GM19372 (cell line): ENCODE measurements at regions not wholly inside any gene's neighbourhood (a gene's known extent, or its start where the extent isn't known, plus 50 kb on each side); places are given as distances from the start of the nearest gene placed in this dataset.

Experiments
- ATAC-seq: cut with Tn5 transposase; IDR thresholded peaks from one replicate; pipeline ENCODE4 v1.9.1; 2021; ENCODE audit warnings: mild to moderate bottlenecking, low read depth, moderate library complexity; ENCODE audit not compliant: unreplicated experiment

DNA sequence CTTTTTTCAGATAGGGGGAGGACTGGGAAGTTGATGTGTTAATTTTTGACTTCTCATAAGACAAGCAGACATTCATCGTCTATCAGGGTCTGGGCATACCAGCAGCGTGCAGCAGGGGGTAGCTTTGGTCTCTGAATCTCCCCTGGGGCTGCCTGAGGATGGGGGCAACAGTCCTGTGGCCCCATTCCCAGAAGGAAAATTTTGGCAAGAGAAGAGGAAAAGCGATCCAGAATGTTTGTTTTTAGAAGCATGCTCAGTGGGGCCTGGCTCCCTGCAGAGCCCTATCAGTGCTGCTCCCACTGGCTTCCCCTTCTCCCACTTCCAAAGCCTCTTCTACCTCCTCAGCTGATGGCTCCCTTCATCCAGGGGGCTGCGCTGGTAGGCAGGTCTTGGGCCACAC lies 194.8 kb upstream of the IL12B start:
- ATAC-seq: no peak

GRCh38 chr5:159527546-159528254 lies 197.4 kb upstream of the IL12B start:
- ATAC-seq: no peak

DNA sequence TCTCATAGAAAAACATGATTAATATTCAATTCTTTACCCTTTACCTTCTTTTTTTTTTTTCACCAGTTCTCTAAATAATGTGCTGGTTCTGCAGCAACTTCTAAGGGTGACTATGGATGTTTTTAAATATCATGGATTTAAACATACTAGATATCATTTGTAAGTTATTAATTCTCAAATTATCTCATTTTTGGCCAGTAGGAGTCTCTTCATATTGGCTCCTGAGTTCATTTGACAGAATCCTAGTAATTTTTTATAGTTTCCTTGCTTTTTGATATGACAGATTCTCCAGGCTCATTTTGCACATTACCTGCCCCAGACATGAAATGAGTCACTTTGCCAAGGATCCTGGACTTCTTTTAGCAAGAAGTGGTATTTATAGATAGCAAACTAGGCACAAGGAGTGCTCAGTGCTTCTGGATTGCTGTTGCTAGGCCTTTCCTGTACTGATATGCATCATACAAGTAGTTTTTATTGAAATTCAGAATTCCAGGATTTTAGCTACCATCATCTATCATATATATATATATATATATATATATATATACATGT lies 201.3 kb upstream of the IL12B start:
- no peak for ATAC-seq

DNA sequence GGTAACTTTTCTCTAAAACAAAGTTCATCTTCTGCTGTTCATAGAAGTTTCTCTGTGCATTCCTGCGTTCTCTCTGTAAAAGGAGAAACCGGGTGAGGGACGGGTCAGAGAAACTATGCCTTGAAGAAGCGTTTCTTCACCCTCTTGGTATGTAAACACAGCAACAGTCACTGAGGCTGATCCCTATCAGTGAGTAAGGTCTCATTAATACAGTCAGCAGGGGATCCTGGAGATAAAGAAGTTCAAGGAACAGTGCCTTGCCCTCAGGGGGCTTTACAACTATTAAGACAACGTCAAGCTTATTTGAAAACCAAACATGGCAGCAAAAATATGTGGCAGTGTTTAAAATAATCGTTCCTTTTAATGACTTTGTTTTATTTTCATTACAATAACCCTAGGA lies 202.9 kb upstream of the IL12B start:
- no peak for ATAC-seq

GRCh38 chr5:159536166-159536565 lies 205.9 kb upstream of the IL12B start:
- ATAC-seq: no peak

DNA sequence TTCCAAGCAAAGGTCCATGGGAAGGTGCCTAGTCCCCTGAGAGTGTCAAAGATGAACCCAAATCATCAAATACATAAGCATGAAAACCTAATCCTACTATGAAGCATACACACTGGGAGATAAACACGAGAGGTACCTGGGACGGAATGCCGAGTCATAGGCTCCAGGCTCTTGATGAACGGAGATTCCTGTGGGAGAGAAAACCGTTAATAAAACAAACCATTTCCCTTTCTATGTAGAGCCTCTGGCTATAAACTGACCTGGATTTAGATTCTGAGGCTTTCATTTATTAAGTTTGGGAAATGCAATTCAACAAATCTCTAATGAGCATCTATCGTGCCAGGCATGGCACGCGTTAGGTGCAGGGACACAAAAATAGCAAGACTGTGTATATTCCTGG lies 206.4 kb upstream of the IL12B start:
- ATAC-seq: no peak

DNA sequence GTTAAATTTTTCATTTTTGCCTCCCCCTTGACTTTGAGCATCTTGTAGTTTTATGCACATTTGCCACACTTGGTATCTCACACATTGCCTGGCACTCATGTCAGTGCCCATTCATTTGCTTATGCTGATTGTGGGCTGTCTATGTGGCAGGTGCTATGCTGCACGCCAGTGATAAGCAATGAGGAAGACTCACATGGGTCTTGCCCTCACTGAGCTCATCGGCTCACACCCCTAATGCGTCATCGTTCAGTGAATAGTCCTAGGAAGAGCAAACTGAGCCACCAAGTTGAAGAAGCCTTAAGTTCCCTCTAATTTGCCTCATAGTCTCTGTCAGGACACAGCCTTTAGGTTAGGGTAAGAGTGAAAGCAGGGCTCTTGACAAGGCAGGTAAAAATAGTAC lies 209.4 kb upstream of the IL12B start:
- no peak for ATAC-seq

DNA sequence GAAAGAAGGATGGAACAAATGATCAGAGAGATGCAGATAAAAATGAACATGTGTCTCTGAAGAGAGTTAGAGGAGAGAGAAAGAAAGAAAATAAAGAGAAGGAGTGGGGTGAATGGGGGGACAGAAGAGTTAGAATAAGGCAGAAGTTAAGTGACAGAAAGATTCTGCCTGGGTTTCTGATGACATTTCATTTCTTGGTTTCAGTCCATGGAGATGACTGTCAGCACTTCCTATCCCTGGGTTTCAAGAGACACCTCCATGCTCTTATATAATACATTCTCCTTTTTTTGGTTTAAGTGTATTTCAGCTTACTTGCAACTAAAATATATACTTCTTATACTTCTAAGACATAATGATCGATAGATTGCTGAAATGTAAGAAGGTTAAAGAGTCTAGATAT lies 213.0 kb upstream of the IL12B start:
- no peak for ATAC-seq

GRCh38 chr5:159545156-159545555 lies 214.9 kb upstream of the IL12B start:
- ATAC-seq: no peak

DNA sequence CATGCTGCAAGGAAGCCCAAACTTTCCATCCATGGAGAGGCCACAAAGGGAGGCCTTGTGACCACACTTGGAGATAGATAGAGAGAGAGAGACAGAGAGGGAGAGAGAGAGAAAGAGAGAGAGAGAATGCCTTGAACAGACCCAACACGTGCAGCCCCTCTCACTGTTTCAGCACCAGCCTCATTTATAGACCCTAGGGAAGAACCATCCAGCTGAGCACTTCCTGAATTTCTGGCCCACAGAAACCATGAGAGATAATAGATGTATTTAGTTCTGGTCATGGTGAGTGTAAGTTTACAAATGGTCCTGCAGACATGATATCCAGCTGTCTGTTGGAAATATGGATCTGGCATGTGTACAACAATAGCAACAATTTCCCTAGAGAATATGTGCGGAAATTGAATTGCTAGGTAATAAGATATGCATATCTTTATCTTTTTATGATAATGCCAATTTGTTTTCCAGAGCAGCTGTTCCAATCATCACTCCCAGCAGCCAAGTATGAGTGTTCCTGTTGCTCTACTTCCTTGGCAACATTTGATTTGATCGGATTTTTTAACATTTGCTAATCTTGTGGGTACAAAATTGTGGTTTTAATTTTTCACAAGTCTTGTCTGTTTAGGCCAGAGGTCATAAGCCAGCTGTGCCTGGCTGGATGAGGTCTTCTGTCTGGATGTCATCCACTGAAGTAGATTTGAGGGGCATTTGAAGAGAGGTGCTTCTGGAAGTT lies 217.3 kb upstream of the IL12B start:
- no peak for ATAC-seq

DNA sequence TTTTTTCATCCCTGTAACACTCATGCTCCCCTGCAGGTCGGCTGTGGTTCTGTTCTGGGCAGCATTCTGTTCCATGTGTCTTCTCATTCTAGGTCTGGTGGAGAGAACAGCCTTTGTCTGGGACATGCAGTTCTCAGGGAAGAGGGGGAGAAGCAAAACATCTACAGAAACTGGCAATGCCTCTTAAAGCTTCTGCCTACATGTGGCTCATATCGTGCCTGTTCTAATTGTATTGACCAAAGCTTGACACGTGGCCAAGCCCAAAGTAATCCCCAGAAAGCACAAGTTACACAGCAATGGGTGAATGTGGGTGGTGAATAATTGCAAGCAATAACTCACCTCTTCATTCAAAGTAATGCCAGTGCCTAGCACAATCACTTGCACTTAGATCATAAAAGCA lies 218.2 kb upstream of the IL12B start:
- ATAC-seq: no peak

DNA sequence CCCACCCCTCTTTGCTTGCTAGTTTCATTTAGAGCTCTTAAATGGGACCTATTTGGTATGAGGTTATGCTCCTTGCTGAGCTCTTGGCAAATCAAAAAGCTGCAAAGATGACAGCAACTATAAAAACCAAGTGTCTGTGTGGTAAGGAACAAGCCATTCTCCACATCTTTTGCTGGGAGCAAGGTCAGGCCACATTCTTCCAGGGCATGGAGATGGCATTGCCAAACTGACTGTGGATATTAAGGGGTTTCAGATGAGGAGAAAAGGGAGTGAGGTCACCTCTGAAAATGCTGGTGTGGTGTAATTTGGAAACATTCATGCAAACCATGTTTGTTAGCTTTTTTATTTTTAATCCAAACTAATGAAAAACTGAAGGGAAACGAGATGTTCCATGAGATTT lies 218.8 kb upstream of the IL12B start:
- ATAC-seq: no peak

- no peak for ATAC-seq
Observed at GRCh38 chr5:159550951-159551350, 220.7 kb upstream of the IL12B start.

DNA sequence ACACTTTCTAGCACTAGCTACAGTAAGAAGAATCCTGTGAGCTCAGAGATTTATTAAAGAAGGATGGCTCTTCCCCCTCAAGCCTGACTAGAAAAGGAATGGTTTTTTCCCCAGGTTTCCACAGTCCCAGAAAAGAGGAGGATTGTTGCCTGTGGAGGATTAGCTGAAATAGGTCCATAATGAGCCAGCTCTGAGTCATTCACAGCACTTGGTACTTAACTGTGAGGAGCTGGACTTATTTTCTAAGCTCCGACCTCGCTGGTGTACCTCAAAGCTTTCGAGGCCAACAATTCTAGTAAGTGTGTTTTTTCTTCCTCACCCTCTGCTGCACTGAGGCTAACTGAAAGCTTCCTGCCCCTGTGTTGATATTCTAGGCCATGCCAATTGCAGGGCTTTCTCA lies 222.5 kb upstream of the IL12B start:
- no peak for ATAC-seq

DNA sequence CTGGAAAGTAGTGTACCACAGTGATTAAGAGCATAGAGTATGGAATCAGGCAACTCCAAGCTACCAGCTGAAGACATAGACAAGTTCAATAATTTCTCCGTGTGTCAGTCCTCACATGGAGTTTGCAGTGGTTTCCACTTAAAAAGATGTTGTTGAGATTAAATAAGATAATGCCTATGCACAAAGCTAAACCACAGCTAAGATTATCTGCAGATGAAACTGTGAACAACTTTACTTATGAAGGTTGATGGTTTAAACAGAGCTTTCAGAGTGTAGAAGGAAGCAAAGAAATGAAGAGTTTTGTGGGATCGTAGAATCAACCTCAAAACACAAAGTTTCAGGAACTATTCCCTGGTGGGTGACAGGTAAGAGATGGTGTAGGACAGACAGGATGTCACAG lies 223.5 kb upstream of the IL12B start:
- ATAC-seq: no peak

- ATAC-seq: no peak
Observed at GRCh38 chr5:159555084-159555483, 224.8 kb upstream of the IL12B start.

- no peak for ATAC-seq
Observed at GRCh38 chr5:159559337-159559736, 229.1 kb upstream of the IL12B start.

DNA sequence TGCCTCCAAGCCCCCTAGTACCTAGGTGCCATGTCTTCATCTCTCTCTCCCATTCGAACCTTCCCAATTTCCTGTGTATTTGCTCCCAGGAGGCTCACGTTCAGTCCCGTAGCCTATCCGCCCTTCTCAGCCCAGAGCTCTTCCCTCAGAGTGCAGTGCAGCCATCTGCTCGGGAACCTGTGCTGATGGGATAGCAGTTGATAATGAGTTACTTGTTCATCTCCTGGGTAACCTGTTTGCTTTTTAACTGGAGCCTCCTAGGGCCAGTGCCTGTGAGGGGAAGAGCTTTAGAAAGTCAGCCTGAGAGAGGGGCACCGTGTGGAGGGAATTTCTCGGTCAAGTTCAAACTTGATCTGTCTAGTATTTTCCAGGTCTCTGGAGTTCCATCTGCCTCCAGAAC lies 229.8 kb upstream of the IL12B start:
- no peak for ATAC-seq

GRCh38 chr5:159564031-159564430 lies 233.7 kb upstream of the IL12B start:
- ATAC-seq: no peak

GRCh38 chr5:159566832-159567231 lies 236.5 kb upstream of the IL12B start:
- ATAC-seq: no peak

- no peak for ATAC-seq
Observed at GRCh38 chr5:159567461-159567860, 237.2 kb upstream of the IL12B start.
